Endothelial cell of umbilical vein (primary cell): ENCODE measurements at regions not wholly inside any gene's neighbourhood (a gene's known extent, or its start where the extent isn't known, plus 50 kb on each side); places are given as distances from the start of the nearest gene placed in this dataset.

Experiments used
- BruUV-seq: library from RNA; stranded (reverse); fragments of 400-500 nt; replicated peaks from 2 replicates; lab custom pipeline; 2021; lab: Mats Ljungman, UMichigan
- CTCF ChIA-PET: fragments of 300-600, 350-600 bp; sonication (Branson Sonifier 250); formaldehyde crosslinking; loops from one replicate; lab custom pipeline; 2021; ENCODE audit warnings: antibody characterized with exemption, inconsistent platforms; lab: Charles Lee
- POLR2A ChIA-PET: fragments of 300-600, 350-600 bp; sonication (Branson Sonifier 250); formaldehyde crosslinking; loops from one replicate; lab custom pipeline; 2021; ENCODE audit warnings: antibody characterized with exemption, inconsistent platforms; lab: Charles Lee
- DNase-seq: peaks from one replicate; pipeline ENCODE4 v3.0.0-alpha.2; 2011; ENCODE audit warnings: low read depth, low spot score
- FAIRE-seq: peaks from 2 replicates; lab custom pipeline; 2011; peaks lifted over from hg19 to GRCh38; lab: Jason Lieb, UNC
- H2AFZ ChIP-seq: 2 replicates; pipeline ENCODE4 v1.6.0; 2012; ENCODE audit warnings: low read depth, low read length, control low read depth, inconsistent platforms
- H3K27ac ChIP-seq: 2 replicates; pipeline ENCODE4 v1.5.1; 2011; ENCODE audit warnings: low read depth, mild to moderate bottlenecking, control low read depth, low read length, moderate library complexity; ENCODE audit not compliant: insufficient read depth
- H3K27me3 ChIP-seq, 2 experiments: 2 replicates each; pipeline versions ENCODE4 v1.6.0 to v1.6.1; 2011; ENCODE audit warnings: low read length in 2 of 2, mixed read lengths in 1 of 2; ENCODE audit not compliant: control insufficient read depth in 2 of 2, insufficient read depth in 2 of 2
- H3K36me3 ChIP-seq, 2 experiments: 2 replicates in 1 of 2; 3 replicates in 1 of 2; pipeline ENCODE4 v1.5.1; 2011; ENCODE audit warnings: low read length in 2 of 2, mild to moderate bottlenecking in 1 of 2, moderate library complexity in 1 of 2; ENCODE audit not compliant: control insufficient read depth in 2 of 2, insufficient read depth in 2 of 2; ENCODE audit errors: extremely low read depth in 1 of 2
- H3K4me1 ChIP-seq: 3 replicates; pipeline ENCODE4 v1.5.1; 2011; ENCODE audit warnings: mild to moderate bottlenecking, low read length; ENCODE audit not compliant: control insufficient read depth, insufficient read depth; ENCODE audit errors: extremely low read depth
- H3K4me2 ChIP-seq: 2 replicates; pipeline ENCODE4 v1.6.1; 2011; ENCODE audit warnings: low read length, control low read depth, mixed read lengths; ENCODE audit not compliant: insufficient read depth
- H3K4me3 ChIP-seq, 3 experiments: fragments of 200-600 bp in 1 of 3; sonication (generic), shearing (Covaris generic) in 1 of 3; replicated peaks in 1 of 3; 2 replicates each; pipeline ENCODE4 v1.5.1; 2011 to 2016; ENCODE audit warnings: control low read depth in 3 of 3, low read length in 3 of 3, mild to moderate bottlenecking in 2 of 3, inconsistent platforms in 1 of 3, low read depth in 1 of 3, moderate library complexity in 1 of 3; ENCODE audit not compliant: insufficient read depth in 1 of 3
- H3K79me2 ChIP-seq: 2 replicates; pipeline ENCODE4 v1.6.0; 2012; ENCODE audit warnings: low read length, inconsistent platforms; ENCODE audit not compliant: control insufficient read depth, insufficient read depth
- H3K9ac ChIP-seq: replicated peaks from 2 replicates; pipeline ENCODE3; 2011; ENCODE audit warnings: low read length, control low read depth; ENCODE audit not compliant: insufficient read depth; ENCODE audit errors: extremely low read depth
- H3K9me1 ChIP-seq: replicated peaks from 3 replicates; pipeline ENCODE4 v1.6.0; 2011; ENCODE audit warnings: mild to moderate bottlenecking, low read length; ENCODE audit not compliant: control insufficient read depth, insufficient read depth; ENCODE audit errors: extremely low read depth
- H3K9me3 ChIP-seq: replicated peaks from 2 replicates; pipeline ENCODE4 v1.5.1; 2012; ENCODE audit warnings: low read length, inconsistent platforms; ENCODE audit not compliant: control insufficient read depth, insufficient read depth
- H4K20me1 ChIP-seq: replicated peaks from 2 replicates; pipeline ENCODE3; 2011; ENCODE audit warnings: mild to moderate bottlenecking, low read length; ENCODE audit not compliant: control insufficient read depth, insufficient read depth; ENCODE audit errors: extremely low read depth
- EZH2 ChIP-seq: IDR thresholded peaks from 2 replicates; pipeline ENCODE4 v1.6.1; 2012; ENCODE audit warnings: borderline replicate concordance, low read depth, mild to moderate bottlenecking, moderate library complexity, low read length, inconsistent platforms; ENCODE audit not compliant: severe bottlenecking
- FOS ChIP-seq: IDR thresholded peaks from 2 replicates; pipeline ENCODE4 v1.6.1; 2011; ENCODE audit warnings: mild to moderate bottlenecking, low read length, moderate library complexity, borderline replicate concordance; ENCODE audit not compliant: insufficient read depth
- GATA2 ChIP-seq: IDR thresholded peaks from 2 replicates; pipeline ENCODE4 v1.7.0; 2011; ENCODE audit warnings: low read depth, mild to moderate bottlenecking, moderate library complexity, mixed read lengths, low read length; ENCODE audit not compliant: insufficient read length, insufficient read depth
- JUN ChIP-seq: IDR thresholded peaks from 2 replicates; pipeline ENCODE4 v1.6.1; 2011; ENCODE audit warnings: borderline replicate concordance, low read depth; ENCODE audit not compliant: insufficient read length, insufficient read depth
- MYC ChIP-seq: IDR thresholded peaks from one replicate; pipeline ENCODE4 v1.6.1; 2011; ENCODE audit warnings: mild to moderate bottlenecking, low read depth, low read length
- POLR2A ChIP-seq: IDR thresholded peaks from 2 replicates; pipeline ENCODE4 v1.6.1; 2012; ENCODE audit warnings: low read depth, mild to moderate bottlenecking, control low read depth, low read length
- POLR2AphosphoS5 ChIP-seq: IDR thresholded peaks from 2 replicates; pipeline ENCODE4 v1.6.1; 2012; ENCODE audit warnings: low read depth, mild to moderate bottlenecking, control low read depth, low read length, moderate library complexity; ENCODE audit not compliant: insufficient read depth
- dilution Hi-C: fragments of 300-500 bp; cut with MboI; formaldehyde crosslinking; loops from one replicate; pipeline ENCODE4 v1.15.0; 2019; ENCODE audit warnings: low sequenced_read_pairs; ENCODE audit not compliant: extremely low pct_ligation_motif_present
- intact Hi-C: fragments of 100-400 bp; cut with micrococcal nuclease; formaldehyde crosslinking; loops from one replicate; pipeline ENCODE4 v1.10.0; 2022
- TF ChIP-seq, protein P1 (sequence below), 2 donors: IDR thresholded peaks; 1 replicate in 1 of 2; 2 replicates in 1 of 2; pipeline ENCODE4 v1.5.1; 2011; ENCODE audit warnings: low read length in 2 of 2, mild to moderate bottlenecking in 2 of 2, moderate library complexity in 2 of 2, control low read depth in 1 of 2, inconsistent platforms in 1 of 2, low read depth in 1 of 2; ENCODE audit not compliant: insufficient read depth in 1 of 2; ENCODE audit errors: extremely low read depth in 1 of 2
- TF ChIP-seq, protein P2 (sequence below): IDR thresholded peaks from 2 replicates; pipeline ENCODE4 v1.6.1; 2011; ENCODE audit not compliant: insufficient read depth, insufficient read length

DNA sequence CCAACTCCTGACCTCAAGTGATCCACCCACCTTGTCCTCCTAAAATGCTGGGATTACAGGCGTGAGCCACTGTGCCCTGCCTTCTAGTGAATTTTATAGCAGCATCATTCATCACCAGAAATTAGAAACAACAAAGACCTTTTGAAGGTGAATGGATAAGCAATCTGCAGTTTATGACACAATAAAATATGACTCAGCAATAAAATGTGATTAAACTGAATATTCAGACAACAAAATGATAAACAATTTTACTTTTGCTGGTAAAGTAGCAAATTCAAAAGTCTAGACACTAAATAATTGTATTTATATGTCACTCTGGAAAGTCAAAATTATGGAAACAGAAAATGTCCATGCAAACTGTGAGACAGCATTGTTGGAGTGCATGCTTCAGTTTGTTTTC is 656.6 kb downstream of the CBLN2 start:
- POLR2A ChIA-PET = no interaction called here
- Histone ChIP-seq H3K79me2 (no peaks in the 10 kb centered on the region), H3K27ac (no peak overlapping the region), H3K36me3 (no peaks in the 10 kb centered on the region), H3K4me3 (no peak overlapping the region), H3K4me2 (no peak overlapping the region), H3K9ac (no peak overlapping the region), H3K27me3 (no peaks in the 10 kb centered on the region), H3K9me3 (no peaks in the 10 kb centered on the region), H2AFZ (no peak overlapping the region), H3K9me1 (no peaks in the 10 kb centered on the region), H3K4me1 (no peaks in the 10 kb centered on the region), H4K20me1 (no peaks in the 10 kb centered on the region)
- TF ChIP-seq EZH2 (no peak), FOS (no peak), POLR2AphosphoS5 (no peak), JUN (no peak), GATA2 (no peak), MYC (no peak), POLR2A (no peak)
- TF ChIP-seq, protein P1, sequence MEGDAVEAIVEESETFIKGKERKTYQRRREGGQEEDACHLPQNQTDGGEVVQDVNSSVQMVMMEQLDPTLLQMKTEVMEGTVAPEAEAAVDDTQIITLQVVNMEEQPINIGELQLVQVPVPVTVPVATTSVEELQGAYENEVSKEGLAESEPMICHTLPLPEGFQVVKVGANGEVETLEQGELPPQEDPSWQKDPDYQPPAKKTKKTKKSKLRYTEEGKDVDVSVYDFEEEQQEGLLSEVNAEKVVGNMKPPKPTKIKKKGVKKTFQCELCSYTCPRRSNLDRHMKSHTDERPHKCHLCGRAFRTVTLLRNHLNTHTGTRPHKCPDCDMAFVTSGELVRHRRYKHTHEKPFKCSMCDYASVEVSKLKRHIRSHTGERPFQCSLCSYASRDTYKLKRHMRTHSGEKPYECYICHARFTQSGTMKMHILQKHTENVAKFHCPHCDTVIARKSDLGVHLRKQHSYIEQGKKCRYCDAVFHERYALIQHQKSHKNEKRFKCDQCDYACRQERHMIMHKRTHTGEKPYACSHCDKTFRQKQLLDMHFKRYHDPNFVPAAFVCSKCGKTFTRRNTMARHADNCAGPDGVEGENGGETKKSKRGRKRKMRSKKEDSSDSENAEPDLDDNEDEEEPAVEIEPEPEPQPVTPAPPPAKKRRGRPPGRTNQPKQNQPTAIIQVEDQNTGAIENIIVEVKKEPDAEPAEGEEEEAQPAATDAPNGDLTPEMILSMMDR (IDR thresholded peaks at IDR 0.05; ENCODE audit: extremely low read depth in 1 of 2, insufficient read depth in 1 of 2, low read depth in 1 of 2, low read length in 2 of 2) = no peak
- TF ChIP-seq, protein P2, sequence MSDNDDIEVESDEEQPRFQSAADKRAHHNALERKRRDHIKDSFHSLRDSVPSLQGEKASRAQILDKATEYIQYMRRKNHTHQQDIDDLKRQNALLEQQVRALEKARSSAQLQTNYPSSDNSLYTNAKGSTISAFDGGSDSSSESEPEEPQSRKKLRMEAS = no peak
- dilution Hi-C loops = no loop called here
- CTCF ChIA-PET = no interaction called here
- intact Hi-C loops = no loop called here
- FAIRE-seq = no peak
- BruUV-seq = no TSS peak
- no peak for DNase-seq
